Kidney glomerular epithelial cell (primary cell): ENCODE measurements at regions not wholly inside any gene's neighbourhood (a gene's known extent, or its start where the extent isn't known, plus 50 kb on each side); places are given as distances from the start of the nearest gene placed in this dataset.

ENCODE experiments used
- DNase-seq: peaks from one replicate; lab custom pipeline; 2025; lab: John Stamatoyannopoulos, UW

DNA sequence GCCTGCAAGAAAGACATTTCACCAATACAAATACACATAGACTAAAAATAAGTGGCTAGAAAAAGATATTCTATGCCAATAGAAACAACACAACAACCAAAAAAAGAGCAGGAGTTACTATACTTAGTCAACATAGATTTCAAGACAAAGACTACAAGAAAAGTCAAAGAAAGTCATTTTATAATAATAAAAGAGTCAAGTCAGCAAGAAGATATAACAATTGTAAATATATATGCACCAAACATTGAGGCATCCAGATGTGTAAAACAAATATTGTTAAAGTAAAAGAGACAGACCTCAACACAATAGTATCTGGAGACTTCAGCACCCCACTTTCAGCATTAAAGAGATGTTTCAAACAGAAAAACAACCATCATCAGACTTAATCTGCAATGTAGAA lies 104.6 kb downstream of the AMY1C start:
- DNase-seq, result no peak

DNA sequence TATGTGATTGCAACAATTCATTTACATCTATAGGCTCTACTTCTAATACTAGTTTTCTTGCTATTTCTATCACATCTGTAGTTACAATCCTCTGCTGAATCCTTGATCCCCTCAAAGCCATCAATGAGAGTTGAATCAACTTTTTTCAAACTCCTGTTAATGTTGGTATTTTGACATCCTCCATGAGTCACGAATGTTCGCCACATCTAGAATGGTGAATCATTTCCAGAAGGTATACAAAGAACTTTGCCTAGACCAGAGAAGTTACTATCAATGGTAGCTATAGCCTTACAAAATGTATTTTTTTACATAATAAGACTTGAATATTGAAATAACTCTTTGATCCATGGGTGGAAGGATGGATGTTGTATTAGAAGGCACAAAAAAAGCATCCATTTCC lies 110.0 kb downstream of the AMY1C start:
- DNase-seq, result no peak

DNA sequence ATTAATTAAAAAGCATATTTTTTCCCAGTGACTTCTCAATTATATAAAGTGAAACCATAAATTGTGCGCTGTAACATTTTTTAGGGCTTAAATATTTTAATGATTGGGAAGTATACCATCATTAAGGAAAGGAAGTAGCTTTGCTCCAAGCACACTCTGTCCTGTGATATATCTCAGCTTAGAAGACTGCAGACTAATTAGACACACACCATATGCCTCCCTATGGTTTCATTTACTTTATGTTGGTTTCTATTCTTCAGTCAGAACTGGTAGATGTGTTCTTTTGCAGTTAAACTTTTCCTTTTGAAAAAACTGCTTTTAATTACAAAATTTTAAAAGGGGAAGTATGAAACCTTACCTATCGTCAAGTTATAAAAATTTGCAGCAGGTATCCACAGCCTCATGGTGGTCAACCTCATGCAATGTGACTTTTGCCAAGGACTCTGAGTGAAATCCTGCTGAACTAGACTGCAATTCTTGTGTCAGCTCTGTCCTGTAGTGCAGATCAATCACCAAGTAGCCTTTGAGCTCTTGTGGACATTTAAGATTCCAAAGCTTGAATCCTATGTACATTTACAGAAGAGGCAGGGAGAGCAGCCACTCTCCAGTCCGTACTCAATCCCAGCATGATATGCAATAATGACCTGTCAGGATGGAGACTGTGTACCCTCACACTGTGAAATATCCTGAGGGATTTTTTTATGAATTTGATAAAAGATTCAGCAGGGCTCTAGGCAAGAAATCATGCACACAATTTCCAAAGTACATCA lies 149.1 kb downstream of the AMY1C start:
- no peak for DNase-seq

DNA sequence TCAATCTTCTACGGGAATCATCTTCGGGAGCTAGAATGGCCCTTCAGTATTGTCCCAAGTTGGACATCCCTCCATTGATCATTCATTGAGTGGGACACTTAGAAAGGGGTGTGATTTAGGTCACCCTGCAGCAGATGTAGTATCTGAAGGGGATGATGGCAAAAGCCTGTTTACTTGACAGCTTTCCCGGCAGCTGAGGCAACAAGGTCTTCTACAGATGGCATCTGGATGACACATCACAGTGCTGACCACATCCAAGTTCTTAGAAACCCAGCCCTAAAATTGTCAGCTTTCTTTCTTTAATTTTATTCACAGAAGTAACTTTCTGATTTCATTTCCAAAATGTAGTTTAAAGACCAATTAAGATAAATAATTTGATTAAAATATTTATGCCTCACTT lies 150.3 kb downstream of the AMY1C start:
- DNase-seq, result no peak

DNA sequence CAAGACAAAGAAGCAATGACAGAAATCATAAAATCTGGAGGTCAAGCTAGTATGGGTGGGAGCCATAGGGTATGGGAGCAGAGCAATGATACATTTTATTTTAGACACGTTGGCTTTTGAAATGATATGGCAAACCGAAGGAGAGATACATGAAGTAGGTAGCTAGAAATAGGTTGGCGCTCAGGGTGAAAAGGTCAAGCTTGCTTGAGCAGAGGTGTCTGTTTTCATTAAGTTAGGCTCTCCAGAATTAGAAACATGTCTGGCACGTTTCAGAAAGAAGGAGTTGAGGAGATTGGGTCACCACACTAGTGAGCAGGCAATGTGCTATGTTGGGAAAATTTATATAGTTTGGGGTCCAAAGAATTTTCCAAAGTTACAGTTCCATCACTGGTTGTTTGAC lies 151.4 kb downstream of the AMY1C start:
- no peak for DNase-seq

DNA sequence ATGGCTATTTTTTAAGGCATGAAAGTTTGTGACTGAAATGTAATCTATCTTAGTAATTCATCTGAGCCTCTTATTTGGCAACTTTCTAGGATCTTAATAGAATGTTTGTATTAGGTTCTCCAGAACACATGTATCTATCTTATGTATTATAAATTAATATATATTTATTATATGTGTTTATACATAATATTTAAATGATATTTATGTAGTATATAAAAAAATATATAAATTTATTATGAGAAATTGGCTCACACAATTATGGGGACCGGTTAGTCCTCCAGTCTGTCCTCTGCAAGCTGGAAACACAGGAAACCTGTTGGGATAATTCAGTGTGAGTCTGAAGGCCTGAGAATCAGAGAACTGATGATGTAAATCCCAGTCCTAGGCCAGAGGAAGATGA lies 155.7 kb downstream of the AMY1C start:
- no peak for DNase-seq

DNA sequence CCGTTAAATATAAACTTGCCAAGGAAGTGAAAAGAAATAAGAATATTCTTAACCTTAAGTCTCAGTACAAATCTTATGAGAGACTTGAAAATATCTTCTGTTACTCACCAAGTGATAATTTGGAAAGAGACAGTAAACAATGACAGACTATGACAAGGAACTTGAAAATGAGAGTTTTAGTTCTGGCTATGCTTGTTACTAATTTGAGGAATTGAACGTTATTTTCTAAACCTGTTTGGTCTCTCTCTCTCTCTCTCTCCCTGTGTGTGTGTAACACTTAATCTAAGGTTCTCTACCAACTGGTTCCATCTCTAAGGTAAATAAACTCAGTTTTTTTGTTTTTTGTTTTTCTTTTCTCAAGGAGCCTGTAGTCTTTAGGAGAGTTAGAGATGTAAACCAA lies 161.8 kb downstream of the AMY1C start:
- DNase-seq, result no peak

DNA sequence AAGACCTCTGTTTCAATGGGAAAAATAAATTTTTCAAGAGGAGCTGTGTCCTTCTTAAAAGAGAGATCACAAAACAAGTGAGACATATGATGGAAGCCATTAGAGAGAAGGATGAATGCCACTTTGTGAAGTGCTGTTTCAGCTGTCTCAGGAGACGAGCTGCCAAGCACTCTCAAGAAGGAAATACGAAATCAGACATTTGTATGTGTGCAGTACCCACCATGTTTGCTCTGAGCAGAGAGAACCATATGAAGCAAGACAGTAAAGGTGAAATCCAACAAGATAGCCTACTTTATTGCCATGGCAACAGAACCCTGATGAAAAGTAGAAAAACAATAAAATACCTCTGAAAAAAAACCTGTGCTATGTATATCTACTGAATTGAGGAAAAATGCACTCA lies 168.1 kb downstream of the AMY1C start:
- no peak for DNase-seq

DNA sequence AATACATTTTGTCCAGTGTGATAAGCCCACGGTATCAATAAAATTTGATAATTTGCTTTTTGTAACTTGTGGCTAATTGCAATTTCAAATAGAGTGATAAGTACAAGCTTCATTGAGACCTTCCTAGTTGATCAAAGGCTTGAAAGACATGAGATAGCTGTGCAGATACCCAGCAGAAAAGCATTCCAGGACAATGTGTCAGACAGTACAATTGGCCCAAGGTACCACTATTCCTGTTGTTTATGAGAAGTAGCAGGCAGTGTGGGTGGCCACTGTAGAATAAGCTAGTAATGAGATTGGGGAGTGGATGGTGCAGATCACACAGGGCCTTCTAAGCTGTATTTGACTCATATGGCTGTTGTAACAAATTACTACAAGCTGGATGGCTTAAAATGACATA lies 182.2 kb downstream of the AMY1C start:
- no peak for DNase-seq

DNA sequence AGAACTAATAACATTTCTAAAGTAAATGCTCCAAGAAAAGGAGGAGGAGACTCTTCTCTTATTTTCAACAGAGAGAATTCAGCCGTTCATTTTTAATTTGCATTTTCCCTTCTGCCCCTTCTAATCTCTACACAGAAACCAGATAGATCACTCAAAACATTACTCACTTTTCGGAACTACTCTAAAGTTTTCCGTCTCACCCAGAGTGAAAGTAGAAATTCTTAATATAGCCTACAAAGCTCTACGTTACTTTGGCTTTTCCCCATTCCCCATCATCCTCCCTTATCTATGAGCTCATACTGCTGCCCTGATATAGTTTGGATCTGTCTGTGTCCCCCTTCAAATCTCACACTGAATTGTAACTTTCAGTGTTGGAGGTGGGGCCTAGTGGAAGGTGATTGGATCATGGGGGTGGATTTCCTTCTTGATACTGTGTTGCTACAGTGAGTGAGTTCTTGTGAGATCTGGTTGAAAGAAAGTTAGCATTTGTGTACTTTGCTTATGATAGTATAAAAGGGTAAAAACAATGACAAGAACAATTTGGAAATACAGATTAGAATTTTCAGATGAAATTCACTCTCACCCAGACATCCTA lies 188.2 kb downstream of the AMY1C start:
- no peak for DNase-seq

DNA sequence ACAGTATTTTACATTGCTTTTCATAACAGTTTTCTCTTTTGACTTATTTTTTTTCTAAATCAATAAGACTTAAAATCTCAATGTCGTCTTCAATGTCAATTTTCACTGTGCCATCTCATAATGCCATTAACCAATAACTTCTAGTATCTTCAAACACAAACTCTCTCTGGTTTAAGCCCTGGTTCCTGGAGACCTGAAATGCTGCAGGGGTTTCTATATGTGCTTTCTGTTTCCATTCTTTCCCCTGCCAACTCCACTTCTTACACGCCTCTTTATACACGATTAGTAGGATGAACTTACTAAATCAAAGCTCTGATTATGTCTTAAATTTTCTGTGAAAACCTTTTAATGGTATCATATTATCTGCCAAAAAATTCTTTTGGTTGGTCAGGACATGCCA lies 191.4 kb downstream of the AMY1C start:
- DNase-seq, result no peak

DNA sequence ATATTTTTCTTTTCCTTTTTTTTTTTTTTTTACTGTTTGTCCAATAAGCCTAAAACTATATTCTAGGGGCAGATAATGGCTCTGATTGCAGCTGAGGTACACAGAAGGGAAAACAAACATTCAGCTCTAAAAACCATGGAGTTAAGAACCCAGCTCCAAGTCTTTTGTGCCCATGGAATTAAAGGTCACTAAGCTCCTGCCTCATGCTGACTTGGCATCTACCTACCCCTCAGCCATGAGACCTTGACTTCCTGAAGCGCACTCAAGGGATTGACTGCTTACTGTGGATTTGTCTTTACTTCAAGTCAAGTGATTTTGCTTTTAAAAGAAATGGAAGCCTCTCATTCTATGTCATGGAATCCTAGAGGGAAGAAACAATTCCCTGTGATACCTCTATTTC lies 192.3 kb downstream of the AMY1C start:
- no peak for DNase-seq

DNA sequence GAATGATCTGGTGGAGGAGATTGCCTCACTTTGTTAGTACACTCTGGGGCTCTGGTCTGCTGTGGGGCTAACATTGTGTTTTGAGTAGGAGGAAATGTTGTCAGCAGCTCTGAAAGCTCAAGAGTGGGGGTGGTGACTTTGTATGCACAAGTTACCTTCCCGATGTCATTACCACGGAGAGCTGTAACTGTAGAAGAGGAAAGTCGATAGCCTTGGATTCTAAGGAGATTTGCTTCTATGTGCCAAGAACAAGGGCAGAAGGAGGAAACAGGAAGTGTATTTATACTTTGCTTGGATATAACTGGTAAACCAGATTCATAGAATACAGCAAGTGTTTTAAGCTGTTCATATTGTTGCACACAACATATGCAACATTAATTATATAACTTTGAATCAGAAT lies 196.1 kb downstream of the AMY1C start:
- no peak for DNase-seq

DNA sequence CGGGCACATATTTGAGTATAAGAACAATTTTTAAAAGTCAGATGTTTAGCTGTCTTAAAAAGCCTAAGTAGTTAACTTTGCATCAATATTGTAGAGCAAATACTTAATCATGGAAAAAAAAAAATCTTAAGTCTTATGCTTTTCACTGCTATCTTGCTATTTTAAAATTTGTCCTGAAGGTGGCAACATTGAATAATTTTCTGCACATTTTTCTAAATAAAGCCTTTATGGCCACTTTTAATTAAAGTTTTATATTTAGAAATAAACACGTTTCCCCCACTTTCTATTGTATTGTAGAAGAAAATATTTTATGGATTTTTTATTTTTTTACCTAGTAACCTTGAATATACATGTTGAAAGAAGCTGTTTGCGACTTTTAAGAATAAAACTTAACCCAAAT lies 198.8 kb downstream of the AMY1C start:
- no peak for DNase-seq

DNA sequence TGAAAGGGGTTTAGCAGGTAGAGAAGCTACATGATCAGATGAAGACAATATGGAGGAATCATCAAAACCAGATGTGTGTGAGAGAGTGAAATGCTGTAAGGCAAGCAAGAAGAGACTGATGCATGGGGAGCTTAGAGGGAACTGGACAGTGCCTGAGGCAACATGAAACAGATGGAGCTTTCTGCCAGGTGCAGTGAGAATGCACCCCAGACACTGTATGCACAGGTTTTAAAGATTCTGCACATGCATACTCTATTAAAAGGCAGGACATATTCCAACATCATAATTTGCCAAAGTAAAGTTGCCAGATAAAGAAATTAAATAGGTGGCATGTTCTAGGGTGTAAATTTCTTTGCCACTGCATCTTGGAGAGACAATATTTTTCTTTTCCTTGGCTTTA lies 200.1 kb downstream of the AMY1C start:
- DNase-seq, result no peak

DNA sequence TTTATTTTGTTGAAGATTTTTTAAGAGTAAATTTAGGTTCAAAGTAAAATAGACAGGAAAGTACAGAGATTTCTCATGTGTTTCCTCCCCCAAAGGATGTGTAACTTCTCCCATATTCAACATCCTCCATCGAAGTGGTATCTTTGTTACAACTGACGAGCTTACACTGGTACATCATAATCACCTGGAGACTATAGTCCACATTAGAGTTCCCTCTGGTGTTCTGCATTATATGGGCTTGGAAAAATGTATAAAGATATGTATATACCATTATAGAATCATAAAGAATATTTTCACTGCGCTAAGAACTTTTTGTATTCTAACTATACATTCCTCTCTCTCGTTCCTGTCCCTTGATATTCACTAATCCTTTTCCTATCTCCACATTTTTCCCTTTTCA lies 203.7 kb downstream of the AMY1C start:
- DNase-seq, result no peak

DNA sequence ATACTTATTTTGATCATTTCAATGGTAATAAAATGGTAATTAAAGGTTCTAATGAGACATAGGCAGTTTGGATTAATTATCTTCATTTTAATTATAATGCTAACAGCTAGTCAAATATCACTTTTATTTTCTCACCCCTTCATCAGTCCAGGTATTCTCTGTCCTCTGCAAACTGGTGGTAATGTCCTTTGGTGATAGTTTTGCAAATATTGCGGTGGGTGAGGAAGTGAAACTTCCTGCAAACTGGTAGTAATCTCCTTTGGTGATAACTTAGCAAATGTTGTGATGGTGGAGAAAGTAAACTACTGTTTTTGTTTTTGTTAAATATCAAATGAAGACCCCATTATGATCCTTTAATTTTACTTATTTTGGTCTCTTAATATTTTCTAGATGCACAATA lies 209.0 kb downstream of the AMY1C start:
- no peak for DNase-seq

DNA sequence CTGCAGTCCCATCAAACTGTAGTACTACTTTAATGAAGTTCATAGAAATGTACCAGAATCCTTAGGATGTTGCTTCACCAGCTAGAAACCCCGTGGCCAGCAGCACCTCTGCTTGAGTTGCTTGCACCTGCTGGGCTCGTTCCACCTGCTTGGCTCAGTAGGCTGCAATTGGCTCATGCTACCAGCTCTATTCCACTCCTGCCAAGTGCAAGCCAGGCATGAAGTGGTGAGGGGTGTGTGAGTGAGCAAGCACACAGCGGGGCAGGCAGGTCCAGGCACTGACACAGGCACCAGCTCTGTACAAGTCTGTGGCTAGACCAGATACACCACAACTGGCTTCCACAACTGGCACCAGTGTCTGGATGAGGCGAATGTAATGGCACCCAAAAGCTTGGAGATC lies 209.9 kb downstream of the AMY1C start:
- DNase-seq, result no peak

DNA sequence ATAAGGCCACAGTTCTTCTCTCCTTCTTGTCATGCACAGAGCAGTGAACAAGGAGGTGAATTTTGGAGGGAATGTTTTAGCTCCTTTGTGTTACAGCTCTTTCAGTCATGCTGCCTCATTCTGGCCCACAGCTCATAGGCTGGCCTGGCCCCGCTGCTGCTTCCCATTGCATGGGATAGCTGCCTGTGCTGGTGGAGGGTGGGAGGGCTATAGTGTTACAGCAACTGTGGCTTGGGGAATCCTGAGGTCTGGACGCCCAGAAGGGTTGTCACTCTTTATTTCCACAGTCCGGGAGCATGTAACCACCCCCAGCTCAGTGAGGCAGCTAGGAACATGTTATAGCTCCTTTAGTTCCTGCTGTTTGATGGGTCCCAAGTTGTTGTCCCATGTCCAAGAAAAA lies 210.3 kb downstream of the AMY1C start:
- DNase-seq, result no peak

DNA sequence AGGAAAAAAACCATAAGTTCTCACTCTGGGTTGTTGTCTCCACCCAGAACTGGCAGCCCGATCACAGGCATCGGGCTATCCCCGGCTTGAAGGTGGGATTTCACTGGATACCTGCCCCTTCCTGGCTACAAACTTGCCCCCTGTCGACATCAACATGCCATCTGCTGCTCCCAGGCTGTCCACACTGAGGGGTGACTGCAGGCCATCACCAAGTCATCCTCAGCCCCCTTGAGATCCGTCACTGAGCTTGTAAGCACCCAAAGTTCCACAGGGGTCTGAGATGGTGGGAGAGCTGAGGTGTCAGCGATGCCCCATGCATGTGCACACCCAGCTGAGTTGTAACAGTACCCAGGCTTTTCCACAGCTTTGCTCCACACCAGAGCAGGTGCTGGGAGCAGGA lies 211.0 kb downstream of the AMY1C start:
- no peak for DNase-seq

DNA sequence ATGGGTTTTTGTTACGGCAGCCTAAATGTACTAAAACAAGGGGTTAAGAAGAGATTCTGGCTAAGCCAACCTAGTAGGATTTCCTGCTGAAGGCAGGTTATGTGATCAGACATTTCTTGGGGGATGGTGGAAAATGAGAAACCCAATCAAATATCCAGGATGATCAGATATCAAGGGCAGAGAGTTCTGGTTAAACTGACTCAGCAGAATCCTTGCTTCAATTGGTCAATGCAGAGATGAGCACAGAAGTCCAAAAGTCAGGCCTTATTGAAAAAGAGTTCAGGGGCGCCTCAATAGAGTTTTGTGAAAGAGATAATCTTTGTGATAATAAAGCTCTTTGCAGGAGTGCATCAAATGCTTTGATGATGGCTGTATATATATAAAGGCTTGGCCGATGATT lies 237.1 kb downstream of the AMY1C start:
- DNase-seq, result no peak

DNA sequence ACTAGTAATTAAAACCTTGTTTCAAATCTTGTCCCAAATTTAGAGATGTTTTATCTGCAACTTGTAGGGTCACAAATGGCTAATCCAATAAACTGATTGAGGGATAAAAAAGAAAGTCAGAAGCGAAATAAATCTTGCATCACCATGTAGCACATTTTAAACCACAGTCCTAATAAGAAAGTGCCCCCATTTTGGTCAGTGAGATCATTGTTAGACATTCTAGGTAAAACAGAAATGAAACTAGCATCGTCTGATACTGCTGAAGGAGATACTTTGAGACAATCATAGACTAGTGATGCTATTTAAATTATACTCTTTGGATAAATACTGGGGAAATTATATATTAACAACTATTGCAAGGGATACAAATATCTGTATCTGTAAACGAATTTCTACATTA lies 247.9 kb downstream of the AMY1C start:
- DNase-seq, result no peak

DNA sequence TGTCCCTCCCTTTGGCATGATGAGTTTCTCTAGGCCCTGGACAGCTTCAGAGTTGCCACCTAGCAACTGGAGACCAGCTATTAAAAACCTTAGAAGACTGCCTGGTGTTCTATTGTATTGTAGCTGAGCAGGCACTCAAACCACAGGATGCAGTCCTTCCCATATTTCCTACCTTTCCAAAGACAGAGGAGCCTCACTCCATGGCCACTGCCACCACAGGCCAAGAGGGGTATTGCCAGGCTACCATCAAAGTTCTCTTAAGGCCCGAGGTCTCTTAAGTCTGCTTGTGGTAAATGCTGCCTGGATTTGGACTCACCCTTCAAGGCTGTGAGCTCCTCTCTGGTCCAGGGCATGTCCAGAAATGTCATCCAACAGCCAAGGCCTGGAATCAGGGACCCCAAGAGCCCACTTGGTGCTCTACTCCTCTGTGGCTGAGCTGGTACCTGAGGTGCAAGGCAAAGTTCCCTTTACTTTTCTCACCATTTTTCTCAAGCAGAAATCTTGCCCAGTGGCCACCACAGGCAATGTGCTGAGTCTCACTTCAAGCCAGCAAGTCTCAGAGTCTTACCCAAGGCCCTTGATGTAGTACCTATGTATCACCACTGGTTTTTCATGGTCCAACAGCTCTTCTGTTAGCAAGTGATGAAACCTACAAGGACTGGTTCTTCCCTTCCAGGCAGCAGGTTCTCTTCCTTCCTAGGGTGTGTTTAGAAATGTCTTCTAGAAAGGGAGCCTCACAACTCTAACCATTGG lies 269.4 kb downstream of the AMY1C start:
- no peak for DNase-seq

DNA sequence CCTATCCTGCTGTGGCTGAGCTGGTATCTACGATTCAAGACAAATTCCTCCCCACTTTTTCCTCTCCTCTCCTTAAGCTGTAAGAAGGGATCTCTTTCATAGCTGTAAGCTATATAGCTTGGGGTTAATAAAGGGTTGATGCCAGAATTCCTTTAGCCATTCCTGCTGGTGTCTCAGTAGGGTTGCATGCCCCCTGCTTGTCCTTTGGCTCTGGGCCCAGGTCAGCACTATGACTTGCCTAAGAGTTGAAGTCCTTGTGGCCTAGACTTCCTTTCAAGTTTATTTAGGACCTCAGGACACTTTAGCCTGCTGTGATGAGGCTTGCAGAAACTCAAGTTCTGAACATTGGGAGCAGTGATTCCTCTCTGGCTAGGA lies 270.0 kb downstream of the AMY1C start:
- DNase-seq, result no peak
